Cardiac fibroblast (primary cell): ENCODE measurements at regions not wholly inside any gene's neighbourhood (a gene's known extent, or its start where the extent isn't known, plus 50 kb on each side); places are given as distances from the start of the nearest gene placed in this dataset.

Experiments used
- DNase-seq, 2 donors: peaks; one replicate each; pipeline versions ENCODE4 v3.0.0 to v3.0.0-alpha.2; 2010; ENCODE audit warnings: low read depth in 2 of 2
- H3K4me3 ChIP-seq, 2 donors: replicated peaks in 1 of 2; 1 replicate in 1 of 2; 2 replicates in 1 of 2; pipeline ENCODE4 v1.5.1; 2011; ENCODE audit warnings: low read depth in 2 of 2, low read length in 2 of 2, mild to moderate bottlenecking in 2 of 2, moderate library complexity in 1 of 2
- CTCF ChIP-seq: IDR thresholded peaks from one replicate; pipeline ENCODE4 v1.5.1; 2011; ENCODE audit warnings: low read depth, mild to moderate bottlenecking, low read length, inconsistent platforms

GRCh38 chr5:145105384-145105783, 729.8 kb downstream of the PRELID2 start:
- no peak for DNase-seq
- no peak overlapping the region for H3K4me3 ChIP-seq
- TF ChIP-seq CTCF: no peak

- H3K4me3 ChIP-seq: no peak overlapping the region
- DNase-seq: no peak
- TF ChIP-seq CTCF: no peak
Measured at GRCh38 chr5:145104106-145104505, 731.0 kb downstream of the PRELID2 start.

GRCh38 chr5:145101246-145101645, 733.9 kb downstream of the PRELID2 start:
- TF ChIP-seq CTCF: peak; percentile 34
- no peak overlapping the region for H3K4me3 ChIP-seq
- DNase-seq: peak in 1 of 2 donors; percentile 4

GRCh38 chr5:145090115-145090514, 745.0 kb downstream of the PRELID2 start:
- no peak overlapping the region for H3K4me3 ChIP-seq
- DNase-seq: no peak
- TF ChIP-seq CTCF: no peak

- no peak overlapping the region for H3K4me3 ChIP-seq
- no peak for DNase-seq
- no peak for TF ChIP-seq CTCF
Measured at GRCh38 chr5:145084834-145085233, 750.3 kb downstream of the PRELID2 start.

- H3K4me3 ChIP-seq: no peak overlapping the region
- DNase-seq: no peak
- no peak for TF ChIP-seq CTCF
Measured at GRCh38 chr5:145077028-145077427, 758.1 kb downstream of the PRELID2 start.

- no peak overlapping the region for H3K4me3 ChIP-seq
- TF ChIP-seq CTCF: no peak
- DNase-seq: no peak
Measured at GRCh38 chr5:145076040-145076439, 759.1 kb downstream of the PRELID2 start.
